ENCODE measurements at regions not wholly inside any gene's neighbourhood (a gene's known extent, or its start where the extent isn't known, plus 50 kb on each side); places are given as distances from the start of the nearest gene placed in this dataset.

- Histone ChIP-seq H3K27me3 (ENCODE audit: insufficient read depth, low read length) (no peaks in the 10 kb centered on the region), H3K9ac (ENCODE audit: low read length) (no peak overlapping the region), H3K4me2 (ENCODE audit: low read length) (no peak overlapping the region), H2AFZ (ENCODE audit: low read depth, low read length, poor library complexity, severe bottlenecking) (no peak overlapping the region), H3K9me2 (ENCODE audit: insufficient read depth) (no peaks in the 10 kb centered on the region), H3K36me3 (ENCODE audit: control insufficient read depth in 1 of 2, insufficient read depth in 2 of 2, low read length in 2 of 2) (no peaks in the 10 kb centered on the region), H3K27ac (ENCODE audit: low read depth, low read length) (no peak overlapping the region), H3K4me3 (replicated peaks in 1 of 2; ENCODE audit: low read depth in 1 of 2, low read length in 2 of 2) (no peak overlapping the region), H3K9me3 (ENCODE audit: control insufficient read depth in 1 of 2, insufficient read depth in 1 of 2, low read depth in 1 of 2, low read length in 2 of 2) (no peaks in the 10 kb centered on the region), H3K79me2 (ENCODE audit: insufficient read depth, low read length) (no peaks in the 10 kb centered on the region), H3K4me1 (ENCODE audit: control insufficient read depth in 1 of 2, insufficient read depth in 2 of 2, low read length in 2 of 2) (no peaks in the 10 kb centered on the region), H4K20me1 (ENCODE audit: insufficient read depth) (no peaks in the 10 kb centered on the region)
- no TSS peak for BruUV-seq (replicated peaks)
- RAD21 ChIA-PET (ENCODE audit: low non-redundant PET in 1 of 2, low total read pairs in 2 of 2, uncharacterized antibody in 2 of 2, unreplicated experiment in 2 of 2): no interaction called here
- DNase-seq (ENCODE audit: low read depth, low spot score): no peak
- ATAC-seq: no peak
- TF ChIP-seq POLR2A (IDR thresholded peaks at IDR 0.05; ENCODE audit: borderline replicate concordance, extremely low read depth, insufficient read depth, insufficient read length) (no peak), CTCF (IDR thresholded peaks at IDR 0.05 in 2 of 3, conservative IDR thresholded peaks at IDR 0.05 in 1 of 3; ENCODE audit: borderline replicate concordance in 1 of 3, insufficient read depth in 1 of 3, low read depth in 2 of 3, low read length in 2 of 3) (no peak), EZH2phosphoT487 (IDR thresholded peaks at IDR 0.05; ENCODE audit: borderline replicate concordance) (no peak), SIN3A (IDR thresholded peaks at IDR 0.05; ENCODE audit: low read depth) (no peak), EGR1 (IDR thresholded peaks at IDR 0.05; ENCODE audit: low read depth) (no peak), ATF3 (IDR thresholded peaks at IDR 0.05) (no peak), EZH2 (IDR thresholded peaks at IDR 0.05) (no peak), TCF7L2 (IDR thresholded peaks at IDR 0.05; ENCODE audit: borderline replicate concordance, extremely low read depth, insufficient read depth, insufficient read length) (no peak), ELF1 (IDR thresholded peaks at IDR 0.05; ENCODE audit: borderline replicate concordance, low read depth) (no peak), JUND (IDR thresholded peaks at IDR 0.05) (no peak), FOSL1 (IDR thresholded peaks at IDR 0.05; ENCODE audit: low read depth) (no peak), CBX3 (IDR thresholded peaks at IDR 0.05; ENCODE audit: low read depth) (no peak)
- POLR2A ChIA-PET: no interaction called here
- CTCF ChIA-PET: no interaction called here
- intact Hi-C loops (cut with micrococcal nuclease): no loop called here
Observed at GRCh38 chr16:6641091-6641490, 691.6 kb upstream of the RBFOX1 start.
